ENCODE measurements at regions not wholly inside any gene's neighbourhood (a gene's known extent, or its start where the extent isn't known, plus 50 kb on each side); places are given as distances from the start of the nearest gene placed in this dataset.
"Not testable (repeated sequence)": the region's sequence is repeated elsewhere in the genome, so short reads cannot be mapped to it uniquely, and the experiment has no call there.

DNA sequence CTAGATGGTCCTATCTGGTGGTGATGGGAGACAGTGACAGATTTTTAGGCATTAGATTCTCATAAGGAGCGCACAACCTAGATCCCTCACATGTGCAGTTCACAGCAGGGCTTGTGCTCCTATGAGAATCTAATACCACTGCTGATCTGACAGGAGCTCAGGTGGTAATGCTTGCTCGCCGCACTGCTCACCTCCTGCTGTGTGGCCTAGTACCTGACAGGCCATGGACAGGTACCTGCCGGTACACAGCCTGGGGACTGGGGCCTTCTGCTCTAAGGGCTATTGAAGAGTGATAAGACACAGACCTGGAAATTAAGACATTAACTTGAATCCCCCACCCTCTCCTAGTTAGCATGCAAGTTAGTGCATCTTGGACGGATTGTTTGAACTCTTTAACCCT is 64.4 kb downstream of the KLRB1 start:
- not testable (repeated sequence) for DNase-seq

DNA sequence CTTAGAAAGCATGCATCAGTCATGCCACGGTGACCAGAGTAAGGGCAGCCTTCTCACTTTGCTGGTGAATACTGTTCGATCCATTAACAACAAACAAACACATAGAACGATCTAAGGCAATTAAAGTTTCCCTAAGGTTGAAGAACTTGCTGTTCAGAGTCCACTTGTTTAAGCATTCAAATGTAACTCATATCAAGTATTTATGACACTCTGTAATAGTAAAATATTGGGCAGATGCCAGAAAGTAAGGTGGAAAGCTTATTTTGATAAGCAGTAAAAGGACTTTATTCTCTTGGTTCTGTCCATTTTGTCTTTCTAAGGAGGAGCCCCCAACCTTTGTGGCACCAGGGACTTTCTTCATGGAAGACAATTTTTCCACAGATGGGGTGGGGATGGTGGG is 64.9 kb downstream of the KLRB1 start:
- DNase-seq = not testable (repeated sequence)

DNA sequence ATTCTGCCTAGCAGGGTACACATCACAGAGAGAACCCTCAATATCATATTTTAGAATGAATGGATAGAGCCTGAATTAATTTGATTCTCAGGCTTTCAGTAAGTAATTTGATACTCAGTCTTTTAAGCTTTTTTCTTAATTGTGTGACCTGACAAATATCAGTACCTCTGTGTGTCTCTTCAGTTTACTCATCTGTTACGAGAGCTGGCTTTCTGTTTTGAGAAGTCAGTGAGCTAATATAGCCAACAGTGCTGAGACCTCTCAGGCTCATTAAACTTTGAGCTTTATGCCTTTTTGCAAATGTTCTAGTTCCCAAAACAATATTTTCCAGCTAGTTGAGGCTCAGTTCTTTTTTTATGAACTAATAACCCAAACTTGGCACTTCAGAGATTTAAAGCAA is 91.8 kb downstream of the KLRB1 start:
- peak; percentile 4 for DNase-seq

DNA sequence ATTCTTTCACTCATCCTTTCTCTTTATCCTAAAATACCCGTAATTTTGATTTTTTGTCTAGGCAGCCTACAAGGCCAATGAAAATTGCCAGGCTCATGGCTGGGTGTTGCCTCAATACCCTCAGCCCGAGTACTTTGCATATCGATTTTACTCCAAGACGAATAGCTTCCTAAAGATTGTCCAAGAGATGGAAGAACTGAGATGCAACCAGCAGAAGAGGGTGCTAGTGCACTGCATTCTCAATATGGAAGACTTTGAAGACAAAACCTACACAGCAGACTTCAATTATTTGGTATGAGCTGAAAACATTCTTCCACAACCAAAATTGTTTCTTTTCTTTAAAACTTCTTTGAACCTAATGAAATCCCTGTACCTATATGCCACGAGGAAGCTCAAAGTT is 95.0 kb downstream of the KLRB1 start:
- DNase-seq = not testable (repeated sequence)

GRCh38 chr12:9510392-9511011 is 97.2 kb downstream of the KLRB1 start:
- DNase-seq = not testable (repeated sequence)

GRCh38 chr12:9509464-9510161 is 98.1 kb downstream of the KLRB1 start:
- no peak for DNase-seq

- no peak for DNase-seq
These were observed 101.0 kb downstream of the KLRB1 start for GRCh38 chr12:9506746-9507145.

- DNase-seq = not testable (repeated sequence)
These were observed 104.3 kb downstream of the KLRB1 start for GRCh38 chr12:9503384-9503783.

DNA sequence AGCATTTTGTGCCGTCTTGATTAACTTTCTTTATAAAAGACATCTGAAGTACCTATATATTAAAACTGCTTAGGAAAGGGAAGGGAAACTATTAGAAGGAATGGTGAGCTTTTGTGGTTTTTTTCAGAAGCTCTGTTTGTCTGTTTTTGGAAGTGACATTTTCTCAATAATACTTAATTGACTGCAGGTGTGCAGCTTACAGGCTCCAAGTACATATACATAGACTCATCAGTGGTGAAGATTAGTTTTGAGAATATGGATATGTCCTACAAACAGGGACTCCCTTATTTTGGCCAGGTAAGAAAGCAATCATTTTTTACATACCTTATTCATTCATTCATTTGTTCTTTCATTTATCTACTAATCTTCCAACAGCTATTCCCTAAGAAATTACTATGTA is 104.9 kb downstream of the KLRB1 start:
- DNase-seq = not testable (repeated sequence)

GRCh38 chr12:9493325-9493724 is 114.4 kb downstream of the KLRB1 start:
- not testable (repeated sequence) for DNase-seq

GRCh38 chr12:9481289-9481688 is 126.4 kb downstream of the KLRB1 start:
- DNase-seq = not testable (repeated sequence)

- not testable (repeated sequence) for DNase-seq
These were observed 133.5 kb downstream of the KLRB1 start for GRCh38 chr12:9474197-9474596.

GRCh38 chr12:9473638-9474037 is 134.1 kb downstream of the KLRB1 start:
- DNase-seq = not testable (repeated sequence)

- not testable (repeated sequence) for DNase-seq
These were observed 136.2 kb downstream of the KLRB1 start for GRCh38 chr12:9471501-9471900.

DNA sequence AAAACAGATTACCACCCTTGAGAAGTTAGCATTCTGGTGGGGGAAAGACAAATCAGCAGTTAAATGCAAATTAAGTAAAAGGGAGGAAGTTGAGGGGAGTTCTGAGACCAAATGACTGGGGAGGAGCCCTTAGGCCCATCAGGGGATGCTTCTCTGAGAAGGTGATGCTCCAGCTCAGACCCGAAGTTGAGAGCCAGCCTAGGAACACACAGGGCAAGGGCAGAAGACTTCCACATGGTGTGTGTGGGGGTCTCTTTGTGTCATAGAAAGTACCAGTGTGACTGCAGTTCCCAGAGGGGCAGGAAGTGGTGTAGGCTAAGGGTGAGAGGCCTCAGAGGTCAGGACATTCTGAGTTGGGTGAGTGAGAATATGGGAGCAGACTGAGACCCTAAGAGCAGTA is 137.3 kb downstream of the KLRB1 start:
- not testable (repeated sequence) for DNase-seq

- not testable (repeated sequence) for DNase-seq
These were observed 137.8 kb downstream of the KLRB1 start for GRCh38 chr12:9469956-9470355.

- not testable (repeated sequence) for DNase-seq
These were observed 138.3 kb downstream of the KLRB1 start for GRCh38 chr12:9469463-9469862.

- DNase-seq = peak; percentile 36
These were observed 138.7 kb downstream of the KLRB1 start for GRCh38 chr12:9468998-9469397.

DNA sequence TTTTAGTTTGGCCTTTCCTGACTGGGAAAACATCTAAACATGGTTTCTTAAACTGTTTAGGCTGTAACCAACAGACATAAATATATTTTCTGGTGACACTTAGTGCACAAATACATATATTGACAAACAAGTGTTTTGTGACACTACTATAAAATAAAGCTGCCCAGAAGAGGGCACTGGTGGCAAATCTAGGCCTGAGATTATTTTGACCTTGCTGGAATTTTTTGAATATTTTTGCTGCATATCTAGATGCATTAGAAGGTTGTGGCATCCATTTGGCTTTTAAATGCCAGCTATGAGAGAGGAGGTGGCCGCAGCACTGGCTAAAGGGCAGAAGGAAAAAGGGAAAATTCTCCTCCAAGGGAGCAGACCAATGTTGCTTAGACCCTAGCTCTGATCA is 139.6 kb downstream of the KLRB1 start:
- DNase-seq = not testable (repeated sequence)

- no peak for DNase-seq
These were observed 143.3 kb downstream of the KLRB1 start for GRCh38 chr12:9464408-9464807.

GRCh38 chr12:9455516-9455915 is 152.2 kb downstream of the KLRB1 start:
- DNase-seq = not testable (repeated sequence)

DNA sequence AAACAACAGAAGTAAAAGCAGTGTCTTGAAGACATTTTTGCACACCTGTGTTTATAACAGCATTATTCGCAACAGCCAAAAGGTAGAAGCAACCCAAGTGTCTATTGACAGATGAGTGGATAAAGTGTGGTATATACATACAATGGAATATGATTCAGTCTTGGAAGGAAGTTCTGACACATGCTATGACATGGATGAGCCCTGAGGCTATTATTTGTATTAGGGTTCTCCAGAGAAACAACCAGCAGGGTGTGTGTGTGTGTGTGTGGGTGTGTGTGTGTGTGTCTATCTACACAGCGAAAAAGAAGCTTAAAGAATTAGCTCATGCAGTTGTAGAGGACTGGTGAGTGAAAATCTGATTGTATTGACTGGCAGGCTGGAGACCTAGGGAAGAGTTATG is 153.7 kb downstream of the KLRB1 start:
- not testable (repeated sequence) for DNase-seq

DNA sequence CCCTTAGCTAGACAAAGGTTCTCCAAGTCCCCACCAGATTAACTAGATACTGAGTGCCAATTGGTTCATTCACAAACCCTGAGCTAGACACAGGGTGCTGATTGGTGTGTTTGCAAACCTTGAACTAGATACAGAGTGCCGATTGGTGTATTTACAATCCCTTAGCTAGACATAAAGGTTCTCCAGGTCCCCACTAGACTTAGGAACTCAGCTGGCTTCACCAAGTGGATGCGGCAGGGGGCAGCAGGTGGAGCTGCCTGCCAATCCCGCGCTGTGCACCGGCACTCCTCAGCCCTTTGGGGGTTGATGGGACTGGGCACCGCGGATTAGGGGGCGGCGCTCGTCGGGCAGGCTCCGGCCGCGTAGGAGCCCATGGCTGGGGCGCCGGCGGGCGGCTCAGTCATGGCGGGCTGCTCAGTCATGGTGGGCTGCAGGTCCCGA is 157.6 kb downstream of the KLRB1 start:
- peak; percentile 34 for DNase-seq

DNA sequence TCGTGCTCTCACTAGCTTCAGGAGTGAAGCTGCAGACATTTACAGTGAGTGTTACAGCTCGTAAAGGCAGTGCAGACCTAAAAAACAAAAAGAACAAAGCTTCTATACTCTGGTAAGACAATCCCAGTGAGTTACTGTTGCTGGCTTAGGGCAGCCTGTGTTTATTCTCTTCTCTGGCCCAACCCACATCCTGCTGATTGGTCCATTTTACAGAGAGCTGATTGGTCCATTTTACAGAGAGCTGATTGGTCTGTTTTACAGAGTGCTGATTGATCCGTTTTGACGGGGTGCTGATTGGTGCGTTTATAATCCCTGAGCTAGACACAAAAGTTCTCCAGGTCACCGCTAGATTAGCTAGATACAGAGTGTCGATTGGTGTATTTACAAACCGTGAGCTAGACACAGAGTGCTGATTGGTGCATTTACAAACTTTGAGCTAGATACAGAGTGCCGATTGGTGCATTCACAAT is 158.0 kb downstream of the KLRB1 start:
- not testable (repeated sequence) for DNase-seq

Measured in activated CD4-positive, alpha-beta T cell treated with anti-CD3 and anti-CD28 coated beads, Interleukin-2, Interleukin-6, amounts not matched to agents 100 ng/mL and 50 ng/mL, durations not matched to agents 16 hours and 8 hours (primary cell).